Panc1 (cell line): ENCODE measurements at regions not wholly inside any gene's neighbourhood (a gene's known extent, or its start where the extent isn't known, plus 50 kb on each side); places are given as distances from the start of the nearest gene placed in this dataset.

Experiments used
- ATAC-seq: fragments of 200-7000 bp; cut with Tn5 transposase; 2 replicates; pipeline ENCODE4 v1.9.1; 2020; ENCODE audit warnings: mild to moderate bottlenecking, moderate library complexity
- BruUV-seq: library from RNA; stranded (reverse); fragments of 400-500 nt; replicated peaks from 2 replicates; lab custom pipeline; 2021; lab: Mats Ljungman, UMichigan
- CTCF ChIA-PET: fragments of 300-600 bp; sonication (Branson Sonifier 250); formaldehyde crosslinking; loops from one replicate; lab custom pipeline; 2022; ENCODE audit warnings: antibody characterized with exemption; lab: Charles Lee
- POLR2A ChIA-PET: fragments of 300-600 bp; sonication (Branson Sonifier 250); formaldehyde crosslinking; loops from one replicate; lab custom pipeline; 2022; ENCODE audit warnings: antibody characterized with exemption; lab: Charles Lee
- DNase-seq: peaks from one replicate; pipeline ENCODE4 v3.0.0-alpha.2; 2010; ENCODE audit warnings: low read depth, low spot score
- H3K27ac ChIP-seq: 2 replicates; pipeline ENCODE4 v1.5.1; 2011; ENCODE audit warnings: mild to moderate bottlenecking, low read length, inconsistent platforms
- H3K27me3 ChIP-seq: fragments of 200-500 bp; sonication (Bioruptor generic); 2 replicates; pipeline ENCODE4 v1.6.0; 2014; ENCODE audit warnings: low read length, inconsistent platforms; ENCODE audit not compliant: control insufficient read depth, insufficient read depth
- H3K36me3 ChIP-seq: fragments of 200-500 bp; sonication (Bioruptor generic); 2 replicates; pipeline ENCODE4 v1.5.1; 2014; ENCODE audit warnings: inconsistent platforms, mild to moderate bottlenecking, low read length, moderate library complexity; ENCODE audit not compliant: control insufficient read depth, insufficient read depth
- H3K4me1 ChIP-seq: 2 replicates; pipeline ENCODE4 v1.5.1; 2011; ENCODE audit warnings: inconsistent platforms, mild to moderate bottlenecking, low read length, moderate library complexity; ENCODE audit not compliant: control insufficient read depth, insufficient read depth
- H3K4me3 ChIP-seq, 2 experiments: 2 replicates each; pipeline ENCODE4 v1.5.1; 2011 to 2012; ENCODE audit warnings: low read depth in 2 of 2, low read length in 2 of 2, mild to moderate bottlenecking in 2 of 2, inconsistent platforms in 1 of 2, moderate library complexity in 1 of 2
- H3K9me3 ChIP-seq: fragments of 200-500 bp; sonication (Bioruptor generic); 2 replicates; pipeline ENCODE4 v1.5.1; 2014; ENCODE audit warnings: low read depth, mild to moderate bottlenecking, inconsistent platforms, low read length, moderate library complexity; ENCODE audit not compliant: control insufficient read depth, insufficient read depth
- CTCF ChIP-seq: fragments of 450-650 bp; IDR thresholded peaks from 2 replicates; pipeline ENCODE4 v1.5.1; 2017; ENCODE audit warnings: mild to moderate bottlenecking
- POLR2AphosphoS5 ChIP-seq: IDR thresholded peaks from 2 replicates; pipeline ENCODE4 v1.6.1; 2012; ENCODE audit warnings: mild to moderate bottlenecking, low read depth, low read length, moderate library complexity
- REST ChIP-seq, 2 experiments: IDR thresholded peaks; 2 replicates each; pipeline ENCODE4 v1.6.1; 2011 to 2012; ENCODE audit warnings: low read depth in 2 of 2, control low read depth in 1 of 2, low read length in 1 of 2, mild to moderate bottlenecking in 1 of 2, moderate library complexity in 1 of 2; ENCODE audit not compliant: insufficient read depth in 1 of 2
- SIN3A ChIP-seq: IDR thresholded peaks from 2 replicates; pipeline ENCODE4 v1.6.1; 2012; ENCODE audit warnings: low read depth, mild to moderate bottlenecking, low read length, moderate library complexity, borderline replicate concordance; ENCODE audit not compliant: insufficient read depth
- TCF7L2 ChIP-seq: IDR thresholded peaks from 2 replicates; pipeline ENCODE4 v1.6.1; 2011; ENCODE audit warnings: mild to moderate bottlenecking, low read depth, low read length, inconsistent platforms
- in situ Hi-C: cut with HindIII; loops from 2 replicates; pipeline ENCODE4 v1.10.0; 2016; ENCODE audit warnings: low sequenced_read_pairs, low pct_unique_long_range_greater_than_20kb
- intact Hi-C: fragments of 100-400 bp; cut with micrococcal nuclease; formaldehyde crosslinking; loops from one replicate; pipeline ENCODE4 v1.10.0; 2022; ENCODE audit not compliant: unreplicated experiment

GRCh38 chr2:128371248-128371630 lies 52.6 kb upstream of the HS6ST1 start:
- BruUV-seq = no TSS peak
- TF ChIP-seq REST (IDR thresholded peaks at IDR 0.05; ENCODE audit: insufficient read depth in 1 of 2, low read depth in 2 of 2, low read length in 1 of 2) (no peak), SIN3A (no peak), CTCF (no peak), TCF7L2 (no peak), POLR2AphosphoS5 (no peak)
- POLR2A ChIA-PET = no interaction called here
- H3K4me3 ChIP-seq = no peak overlapping the region
- CTCF ChIA-PET = interaction anchor here (0.7 kb wide), 1 partner anchor 8 kb away, joined by 3 read pairs; no protein-coding TSS in a partner anchor
- no peaks in the 10 kb centered on the region for H3K9me3 ChIP-seq
- H3K4me1 ChIP-seq = no peaks in the 10 kb centered on the region
- in situ Hi-C loops = no loop called here
- no peaks in the 10 kb centered on the region for H3K27me3 ChIP-seq
- H3K27ac ChIP-seq = no peak overlapping the region
- no peaks in the 10 kb centered on the region for H3K36me3 ChIP-seq
- DNase-seq (no peak), ATAC-seq (no peak)
- intact Hi-C loops = no loop called here

- Histone ChIP-seq H3K4me3 (no peak overlapping the region), H3K27ac (no peak overlapping the region), H3K27me3 (no peaks in the 10 kb centered on the region), H3K36me3 (no peaks in the 10 kb centered on the region), H3K9me3 (no peaks in the 10 kb centered on the region), H3K4me1 (no peaks in the 10 kb centered on the region)
- no peak for DNase-seq
- CTCF ChIA-PET = interaction anchor here (0.7 kb wide), 1 partner anchor 9 kb away, joined by 3 read pairs; no protein-coding TSS in a partner anchor
- no TSS peak for BruUV-seq
- TF ChIP-seq CTCF (no peak), TCF7L2 (no peak), SIN3A (no peak), POLR2AphosphoS5 (no peak), REST (IDR thresholded peaks at IDR 0.05; ENCODE audit: insufficient read depth in 1 of 2, low read depth in 2 of 2, low read length in 1 of 2) (no peak)
- intact Hi-C loops (no loop called here), in situ Hi-C loops (no loop called here)
- no peak for ATAC-seq
- POLR2A ChIA-PET = no interaction called here
Measured at GRCh38 chr2:128371648-128372345, 53.1 kb upstream of the HS6ST1 start.
